NB4 (cell line): ENCODE measurements at regions not wholly inside any gene's neighbourhood (a gene's known extent, or its start where the extent isn't known, plus 50 kb on each side); places are given as distances from the start of the nearest gene placed in this dataset.

ENCODE experiments used
- CTCF ChIP-seq: IDR thresholded peaks from one replicate; pipeline ENCODE4 v1.5.1; 2012; ENCODE audit warnings: low read depth, low read length
- MAX ChIP-seq: IDR thresholded peaks from 2 replicates; pipeline ENCODE4 v1.6.1; 2011; ENCODE audit warnings: low read depth, low read length
- POLR2A ChIP-seq: IDR thresholded peaks from 2 replicates; pipeline ENCODE4 v1.6.1; 2011; ENCODE audit warnings: mild to moderate bottlenecking; ENCODE audit not compliant: insufficient read length; ENCODE audit errors: extremely low read depth

- TF ChIP-seq CTCF: no peak
- TF ChIP-seq POLR2A: no peak
- TF ChIP-seq MAX: no peak
Observed at GRCh38 chr10:21311426-21311825, 214.1 kb downstream of the SKIDA1 start.
